ENCODE measurements at regions not wholly inside any gene's neighbourhood (a gene's known extent, or its start where the extent isn't known, plus 50 kb on each side); places are given as distances from the start of the nearest gene placed in this dataset.

DNA sequence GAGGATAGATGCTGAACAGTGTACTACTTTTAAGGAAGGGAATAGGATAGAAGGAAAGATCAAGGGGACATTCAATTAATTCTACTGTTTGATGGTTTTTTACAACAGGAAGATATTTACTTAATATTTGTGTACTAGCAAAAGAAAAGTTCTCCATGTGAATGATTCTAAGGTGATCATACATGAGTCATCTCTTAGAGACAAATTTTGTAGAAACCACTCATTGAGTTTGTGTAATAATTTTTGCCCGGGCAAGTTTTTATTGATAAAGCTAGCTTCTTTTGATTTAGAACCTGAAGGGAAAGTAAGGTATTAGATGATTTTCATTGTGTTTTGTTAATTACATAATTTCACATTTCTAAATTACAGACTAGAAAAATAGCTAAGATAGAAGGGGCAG lies 172.8 kb upstream of the PSMD7 start:
- Histone ChIP-seq H4K20me1 (replicated peaks in 1 of 2; ENCODE audit: control insufficient read depth in 1 of 2, insufficient read depth in 2 of 2, low read length in 2 of 2) (no peaks in the 10 kb centered on the region), H3K79me1 (ENCODE audit: low read depth, low read length) (no peaks in the 10 kb centered on the region), H3K4ac (replicated peaks; ENCODE audit: insufficient read length, low read depth, low read length) (no peak overlapping the region), H3K9me3 (ENCODE audit: insufficient read depth in 2 of 2, low read depth in 1 of 2, low read length in 1 of 2) (0 out of 4 replicates have a peak, but pooled peaks cover 0 to 4% of the 10 kb centered on the region in 2 experiments), H2BK5ac (ENCODE audit: low read depth, low read length) (no peak overlapping the region), H2BK120ac (replicated peaks; ENCODE audit: low read depth, low read length) (no peak overlapping the region), H3K4me1 (replicated peaks in 1 of 4; ENCODE audit: control insufficient read depth in 3 of 4, insufficient read depth in 4 of 4, low read length in 3 of 4) (no peaks in the 10 kb centered on the region), H2BK15ac (ENCODE audit: low read length) (no peak overlapping the region), H3K18ac (ENCODE audit: extremely low read depth, low read length) (no peak overlapping the region), H3K27me3 (replicated peaks in 1 of 4; ENCODE audit: control insufficient read depth in 3 of 4, extremely low read depth in 1 of 4, insufficient read depth in 3 of 4, low read length in 3 of 4) (no peaks in the 10 kb centered on the region), H3K56ac (replicated peaks; ENCODE audit: insufficient read length, low read depth, low read length) (no peak overlapping the region), H3K9ac (replicated peaks in 1 of 4; ENCODE audit: extremely low read depth in 1 of 4, low read depth in 3 of 4, low read length in 3 of 4) (no peak overlapping the region), H2AFZ (ENCODE audit: low read length) (no peak overlapping the region), H4K8ac (ENCODE audit: extremely low read depth, insufficient read depth, low read length) (no peak overlapping the region), H3K23me2 (ENCODE audit: low read depth, low read length) (no peaks in the 10 kb centered on the region), H4K5ac (ENCODE audit: insufficient read length, low read depth, low read length) (no peak overlapping the region), H2AK5ac (ENCODE audit: low read depth, low read length) (no peak overlapping the region), H3K14ac (ENCODE audit: insufficient read length) (no peak overlapping the region), H2BK20ac (ENCODE audit: low read length) (no peak overlapping the region), H4K91ac (replicated peaks; ENCODE audit: insufficient read length, low read length) (no peak overlapping the region), H3K4me2 (ENCODE audit: insufficient read depth in 1 of 2, low read depth in 2 of 2, low read length in 2 of 2) (no peak overlapping the region), H3K23ac (ENCODE audit: insufficient read length) (no peak overlapping the region), H3K4me3 (ENCODE audit: extremely low read depth in 1 of 4, insufficient read depth in 2 of 4, low read depth in 3 of 4, low read length in 4 of 4) (no peak overlapping the region), H3K27ac (ENCODE audit: low read depth, low read length) (no peak overlapping the region), H3K36me3 (ENCODE audit: control insufficient read depth in 2 of 4, insufficient read depth in 4 of 4, low read length in 3 of 4) (no peaks in the 10 kb centered on the region), H3K79me2 (ENCODE audit: control insufficient read depth in 1 of 2, insufficient read depth in 2 of 2, low read length in 2 of 2) (no peaks in the 10 kb centered on the region), H2BK12ac (ENCODE audit: low read depth, low read length) (no peak overlapping the region)
- ChIA-PET POLR2A (ENCODE audit: partially characterized antibody) (interaction anchor here (0.6 kb wide), 1 partner anchor 198 kb away, joined by 3 read pairs; no protein-coding TSS in a partner anchor), CTCF (ENCODE audit: partially characterized antibody) (interaction anchor here (0.8 to 1.0 kb wide), 2 partner anchors 16 to 103 kb away, joined by 3 read pairs; no protein-coding TSS in a partner anchor)
- no peak for FAIRE-seq
- no peak for DNase-seq (ENCODE audit: low read depth in 1 of 2, low spot score in 2 of 2)
- WGBS, 2 experiments (ENCODE audit: extremely low coverage in 1 of 2, insufficient coverage in 1 of 2, insufficient read length in 1 of 2, insufficient replicate concordance in 2 of 2, low coverage in 1 of 2, low lambda C conversion rate in 2 of 2, missing lambda C conversion rate in 1 of 2), result 79% methylated on average over 1 of the region's 1 CpG; no CpG with 5 or more reads in 1 of the 2 experiments
- TF ChIP-seq NANOG (IDR thresholded peaks at IDR 0.05; ENCODE audit: insufficient read depth, low read depth, low read length, poor library complexity, severe bottlenecking) (no peak), EP300 (IDR thresholded peaks at IDR 0.05; ENCODE audit: borderline replicate concordance in 1 of 2, low read depth in 2 of 2, low read length in 2 of 2) (no peak), MAX (IDR thresholded peaks at IDR 0.05) (no peak), SIX5 (IDR thresholded peaks at IDR 0.05; ENCODE audit: low read depth, low read length) (no peak), ZNF274 (IDR thresholded peaks at IDR 0.05; ENCODE audit: borderline replicate concordance, extremely low read depth, low read length) (no peak), YY1 (IDR thresholded peaks at IDR 0.05; ENCODE audit: low read depth, low read length) (no peak), CTBP2 (IDR thresholded peaks at IDR 0.05; ENCODE audit: borderline replicate concordance, insufficient read depth, insufficient read length, low read length) (no peak), MAFK (IDR thresholded peaks at IDR 0.05; ENCODE audit: low read depth, low read length) (no peak), CREB1 (IDR thresholded peaks at IDR 0.05) (no peak), JUN (IDR thresholded peaks at IDR 0.05; ENCODE audit: low read depth, low read length) (no peak), GABPA (IDR thresholded peaks at IDR 0.05; ENCODE audit: borderline replicate concordance, insufficient read depth, low read length) (no peak)
- TF ChIP-seq, protein P1, sequence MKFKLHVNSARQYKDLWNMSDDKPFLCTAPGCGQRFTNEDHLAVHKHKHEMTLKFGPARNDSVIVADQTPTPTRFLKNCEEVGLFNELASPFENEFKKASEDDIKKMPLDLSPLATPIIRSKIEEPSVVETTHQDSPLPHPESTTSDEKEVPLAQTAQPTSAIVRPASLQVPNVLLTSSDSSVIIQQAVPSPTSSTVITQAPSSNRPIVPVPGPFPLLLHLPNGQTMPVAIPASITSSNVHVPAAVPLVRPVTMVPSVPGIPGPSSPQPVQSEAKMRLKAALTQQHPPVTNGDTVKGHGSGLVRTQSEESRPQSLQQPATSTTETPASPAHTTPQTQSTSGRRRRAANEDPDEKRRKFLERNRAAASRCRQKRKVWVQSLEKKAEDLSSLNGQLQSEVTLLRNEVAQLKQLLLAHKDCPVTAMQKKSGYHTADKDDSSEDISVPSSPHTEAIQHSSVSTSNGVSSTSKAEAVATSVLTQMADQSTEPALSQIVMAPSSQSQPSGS (IDR thresholded peaks at IDR 0.05; ENCODE audit: low read length), result no peak

Measured in H1 (cell line).